OCI-LY3 (cell line): ENCODE measurements at regions not wholly inside any gene's neighbourhood (a gene's known extent, or its start where the extent isn't known, plus 50 kb on each side); places are given as distances from the start of the nearest gene placed in this dataset.

ENCODE experiments used
- H2AFZ ChIP-seq: fragments of 200-600, 300-600 bp; shearing (Covaris generic); 2 replicates; pipeline ENCODE4 v1.6.0; 2014; ENCODE audit warnings: antibody characterized with exemption, low read depth, low read length
- H3K27ac ChIP-seq: fragments of 200-600, 300-600 bp; sonication (generic); 2 replicates; pipeline ENCODE4 v1.5.1; 2014; ENCODE audit warnings: mild to moderate bottlenecking, low read length, moderate library complexity, mixed read lengths
- H3K27me3 ChIP-seq: fragments of 200-600, 300-600 bp; sonication (generic); 2 replicates; pipeline ENCODE4 v1.6.1; 2014; ENCODE audit warnings: low read depth, low read length, mixed read lengths
- H3K36me3 ChIP-seq: fragments of 200-600, 300-600 bp; sonication (generic); replicated peaks from 2 replicates; pipeline ENCODE3; 2014; ENCODE audit warnings: low read depth, low read length, mixed read lengths
- H3K4me1 ChIP-seq: fragments of 300-600, 200-600 bp; sonication (generic); 2 replicates; pipeline ENCODE4 v1.6.1; 2014; ENCODE audit warnings: low read length, mixed read lengths
- H3K4me2 ChIP-seq: fragments of 200-600, 300-600 bp; sonication (generic); 2 replicates; pipeline ENCODE4 v1.6.1; 2014; ENCODE audit warnings: low read length, mixed read lengths
- H3K4me3 ChIP-seq: fragments of 300-600, 200-600 bp; sonication (generic); 2 replicates; pipeline ENCODE4 v1.5.1; 2014; ENCODE audit warnings: antibody characterized with exemption, mild to moderate bottlenecking, low read length, moderate library complexity
- H3K79me2 ChIP-seq: fragments of 300-600, 200-600 bp; shearing (Covaris generic); 2 replicates; pipeline ENCODE4 v1.6.1; 2014; ENCODE audit warnings: mild to moderate bottlenecking, low read length, mixed read lengths
- H3K9ac ChIP-seq: fragments of 300-600, 200-600 bp; shearing (Covaris generic); 2 replicates; pipeline ENCODE4 v1.6.0; 2014; ENCODE audit warnings: mild to moderate bottlenecking, low read length, moderate library complexity
- H3K9me3 ChIP-seq: fragments of 200-600, 300-600 bp; shearing (Covaris generic); 2 replicates; pipeline ENCODE4 v1.6.1; 2014; ENCODE audit warnings: low read length, mixed read lengths; ENCODE audit not compliant: insufficient read depth
- H4K20me1 ChIP-seq: fragments of 200-600, 300-600 bp; sonication (generic); 2 replicates; pipeline ENCODE4 v1.6.1; 2016; ENCODE audit warnings: low read length, mixed read lengths; ENCODE audit not compliant: insufficient read depth
- EZH2phosphoT487 ChIP-seq: fragments of 200-600 bp; shearing (Covaris generic); IDR thresholded peaks from 2 replicates; pipeline ENCODE4 v1.6.1; 2018; ENCODE audit warnings: antibody characterized with exemption, mixed run types, low read depth
- TF ChIP-seq, protein P1 (sequence below): fragments of 200-600, 300-600 bp; sonication (generic); IDR thresholded peaks from 2 replicates; pipeline ENCODE4 v1.5.1; 2014; ENCODE audit warnings: antibody characterized with exemption, low read length, low read depth

DNA sequence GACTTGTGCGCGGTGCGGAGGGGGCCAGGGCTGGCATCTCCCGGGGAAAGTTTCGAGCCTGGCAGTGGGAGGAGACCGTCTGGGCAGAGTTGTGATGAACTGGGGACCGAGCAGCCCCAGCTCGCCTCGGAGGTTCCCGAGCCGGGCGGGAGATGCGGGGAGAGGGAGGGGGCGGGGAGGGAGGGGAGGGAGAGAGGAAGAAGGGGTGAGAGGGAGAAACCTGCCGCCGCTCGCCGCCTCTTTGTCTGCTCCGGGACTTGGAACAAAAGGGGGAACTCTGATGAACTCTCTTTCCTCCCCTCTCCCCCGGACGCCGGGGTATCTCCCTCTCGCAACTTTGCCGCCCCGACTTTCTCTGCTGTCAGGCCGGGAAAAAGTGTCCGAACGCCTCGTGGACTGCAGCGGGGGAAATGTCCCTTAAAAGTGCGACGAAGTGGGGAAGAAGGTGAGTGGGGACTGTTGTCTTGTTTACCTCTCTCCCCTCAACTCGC lies 72.7 kb downstream of the SOX4 start:
- Histone ChIP-seq H3K4me1 (no peaks in the 10 kb centered on the region), H3K27ac (no peak overlapping the region), H3K4me2 (peak overlapping the region; percentile 54), H3K27me3 (no peaks in the 10 kb centered on the region), H3K9ac (no peak overlapping the region; the same call in 1 of the 2 replicates), H3K36me3 (no peaks in the 10 kb centered on the region), H3K9me3 (no peaks in the 10 kb centered on the region), H3K4me3 (peak overlapping the region; percentile 65), H3K79me2 (no peaks in the 10 kb centered on the region), H2AFZ (no peak overlapping the region; the same call in 1 of the 2 replicates), H4K20me1 (no peaks in the 10 kb centered on the region)
- TF ChIP-seq, protein P1, sequence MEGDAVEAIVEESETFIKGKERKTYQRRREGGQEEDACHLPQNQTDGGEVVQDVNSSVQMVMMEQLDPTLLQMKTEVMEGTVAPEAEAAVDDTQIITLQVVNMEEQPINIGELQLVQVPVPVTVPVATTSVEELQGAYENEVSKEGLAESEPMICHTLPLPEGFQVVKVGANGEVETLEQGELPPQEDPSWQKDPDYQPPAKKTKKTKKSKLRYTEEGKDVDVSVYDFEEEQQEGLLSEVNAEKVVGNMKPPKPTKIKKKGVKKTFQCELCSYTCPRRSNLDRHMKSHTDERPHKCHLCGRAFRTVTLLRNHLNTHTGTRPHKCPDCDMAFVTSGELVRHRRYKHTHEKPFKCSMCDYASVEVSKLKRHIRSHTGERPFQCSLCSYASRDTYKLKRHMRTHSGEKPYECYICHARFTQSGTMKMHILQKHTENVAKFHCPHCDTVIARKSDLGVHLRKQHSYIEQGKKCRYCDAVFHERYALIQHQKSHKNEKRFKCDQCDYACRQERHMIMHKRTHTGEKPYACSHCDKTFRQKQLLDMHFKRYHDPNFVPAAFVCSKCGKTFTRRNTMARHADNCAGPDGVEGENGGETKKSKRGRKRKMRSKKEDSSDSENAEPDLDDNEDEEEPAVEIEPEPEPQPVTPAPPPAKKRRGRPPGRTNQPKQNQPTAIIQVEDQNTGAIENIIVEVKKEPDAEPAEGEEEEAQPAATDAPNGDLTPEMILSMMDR: no peak
- TF ChIP-seq EZH2phosphoT487: no peak

DNA sequence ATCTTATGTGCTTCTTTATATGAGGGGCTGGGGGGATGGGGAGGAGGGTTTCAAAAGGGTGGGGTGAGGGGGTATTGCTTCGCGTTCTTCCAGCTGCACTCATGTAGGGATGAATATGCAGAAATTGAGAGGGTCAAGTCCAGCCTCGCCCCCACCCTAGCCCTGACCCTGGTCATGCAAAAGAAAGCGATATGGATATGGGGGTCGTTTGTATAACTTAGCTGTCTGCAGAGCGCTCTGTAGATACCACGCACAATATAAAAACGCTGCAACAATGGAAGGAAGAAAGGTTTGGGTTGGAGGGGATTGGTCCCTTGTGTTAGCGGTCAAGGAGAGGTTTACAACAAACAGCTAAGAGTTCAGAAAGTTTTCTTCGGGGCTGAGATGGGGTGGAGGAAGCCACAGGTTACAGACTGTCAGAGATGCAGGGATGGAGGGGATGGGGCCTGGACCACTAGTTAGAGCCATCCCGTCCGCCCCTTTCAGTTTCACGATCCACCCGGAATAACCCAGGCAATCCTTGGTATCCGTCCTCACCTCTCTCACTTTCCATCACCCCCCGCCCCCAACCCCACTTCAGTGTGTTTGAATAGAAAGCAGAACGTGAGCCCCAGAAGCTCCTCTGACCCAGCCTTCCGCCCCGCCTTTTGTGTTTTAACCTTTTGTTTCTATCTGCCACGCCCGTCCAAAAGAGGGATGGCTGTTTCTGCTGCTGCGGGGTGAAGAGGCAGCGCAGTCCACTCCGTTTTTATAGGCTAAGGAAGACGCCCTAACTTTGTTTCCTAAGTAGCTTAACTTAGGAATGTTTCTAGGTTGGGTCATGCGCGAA lies 73.5 kb downstream of the SOX4 start:
- Histone ChIP-seq H3K9ac (no peak overlapping the region), H3K4me1 (no peaks in the 10 kb centered on the region), H3K79me2 (no peaks in the 10 kb centered on the region), H2AFZ (no peak overlapping the region; the same call in 1 of the 2 replicates), H3K36me3 (no peaks in the 10 kb centered on the region), H3K27me3 (no peaks in the 10 kb centered on the region), H3K9me3 (no peaks in the 10 kb centered on the region), H3K4me3 (peak overlapping the region; percentile 65), H3K4me2 (peak overlapping the region; percentile 54), H4K20me1 (no peaks in the 10 kb centered on the region), H3K27ac (no peak overlapping the region)
- TF ChIP-seq, protein P1: no peak
- no peak for TF ChIP-seq EZH2phosphoT487

DNA sequence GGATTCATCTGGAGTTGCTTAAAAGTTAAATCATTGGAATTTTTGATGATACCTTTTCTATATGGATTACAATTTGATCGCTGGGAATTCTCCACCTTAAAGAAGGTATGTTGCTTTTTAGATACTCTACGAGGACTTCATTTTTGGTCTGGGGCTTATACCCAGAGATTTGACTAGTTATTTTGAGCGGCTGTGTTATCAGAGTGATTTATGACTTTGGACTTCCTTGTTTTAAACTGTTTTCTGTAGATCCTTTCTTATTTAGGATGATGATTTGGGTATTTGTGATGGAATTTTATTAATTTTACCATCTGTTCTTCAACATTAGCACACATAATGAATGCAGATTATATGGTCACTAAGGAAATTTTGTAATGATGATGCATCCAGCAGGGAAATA lies 75.2 kb downstream of the SOX4 start:
- no peak overlapping the region for H2AFZ ChIP-seq
- TF ChIP-seq EZH2phosphoT487: no peak
- TF ChIP-seq, protein P1: no peak
- H3K27me3 ChIP-seq: no peaks in the 10 kb centered on the region
- H3K27ac ChIP-seq: no peak overlapping the region
- no peak overlapping the region for H3K4me3 ChIP-seq
- H3K79me2 ChIP-seq: no peaks in the 10 kb centered on the region
- no peak overlapping the region for H3K4me2 ChIP-seq
- no peaks in the 10 kb centered on the region for H4K20me1 ChIP-seq
- H3K9ac ChIP-seq: no peak overlapping the region
- no peaks in the 10 kb centered on the region for H3K36me3 ChIP-seq
- H3K4me1 ChIP-seq: no peaks in the 10 kb centered on the region
- no peaks in the 10 kb centered on the region for H3K9me3 ChIP-seq

DNA sequence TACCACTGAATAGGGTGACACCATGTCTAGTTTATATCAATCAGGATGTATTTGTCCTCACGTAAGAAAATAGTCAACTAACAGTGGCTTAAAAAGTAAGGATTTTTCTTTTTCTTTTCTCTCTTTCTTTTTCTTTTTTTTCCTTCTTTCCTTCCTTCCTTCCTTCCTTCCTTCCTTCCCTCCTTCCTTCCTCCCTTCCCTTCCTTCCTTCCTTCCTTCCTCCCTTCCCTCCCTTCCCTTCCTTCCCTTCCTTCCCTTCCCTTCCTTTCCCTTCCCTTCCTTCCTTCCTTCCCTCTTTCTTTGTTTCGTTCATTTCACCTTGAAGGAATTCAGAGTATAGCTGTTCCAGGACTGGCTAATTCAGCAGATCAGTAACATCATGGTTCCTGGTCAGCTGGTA lies 83.2 kb downstream of the SOX4 start:
- Histone ChIP-seq H3K27me3 (no peaks in the 10 kb centered on the region), H3K4me2 (no peak overlapping the region), H3K9ac (no peak overlapping the region), H3K4me1 (no peaks in the 10 kb centered on the region), H4K20me1 (no peaks in the 10 kb centered on the region), H3K4me3 (no peak overlapping the region), H3K9me3 (no peaks in the 10 kb centered on the region), H3K27ac (no peak overlapping the region), H3K36me3 (no peaks in the 10 kb centered on the region), H3K79me2 (no peaks in the 10 kb centered on the region), H2AFZ (no peak overlapping the region)
- TF ChIP-seq, protein P1: no peak
- TF ChIP-seq EZH2phosphoT487: no peak
